ACC112 (cell line): ENCODE measurements at regions not wholly inside any gene's neighbourhood (a gene's known extent, or its start where the extent isn't known, plus 50 kb on each side); places are given as distances from the start of the nearest gene placed in this dataset.

Source experiments
- H2AFZ ChIP-seq: fragments of 200-600 bp; sonication (generic); one replicate; pipeline ENCODE4 v1.6.0; 2017; ENCODE audit warnings: antibody characterized with exemption, low read length; ENCODE audit not compliant: unreplicated experiment
- H3K27ac ChIP-seq: fragments of 200-600 bp; sonication (generic); 2 replicates; pipeline ENCODE4 v1.5.1; 2014; ENCODE audit warnings: low read depth, mild to moderate bottlenecking, antibody characterized with exemption, low read length, moderate library complexity
- H3K27me3 ChIP-seq: fragments of 200-600 bp; sonication (generic); 2 replicates; pipeline ENCODE4 v1.6.1; 2014; ENCODE audit warnings: mild to moderate bottlenecking, antibody characterized with exemption, low read length, moderate library complexity, mixed read lengths; ENCODE audit not compliant: insufficient read depth
- H3K36me3 ChIP-seq: fragments of 200-600 bp; sonication (generic); 2 replicates; pipeline ENCODE4 v1.6.1; 2016; ENCODE audit warnings: mild to moderate bottlenecking, antibody characterized with exemption, low read length, moderate library complexity, mixed read lengths; ENCODE audit not compliant: insufficient read depth
- H3K4me1 ChIP-seq: fragments of 200-600 bp; sonication (generic); one replicate; pipeline ENCODE4 v1.6.1; 2016; ENCODE audit warnings: low read length, mixed read lengths; ENCODE audit not compliant: insufficient read depth, unreplicated experiment, control insufficient read depth
- H3K4me3 ChIP-seq: fragments of 200-600 bp; sonication (generic); 2 replicates; pipeline ENCODE4 v1.5.1; 2014; ENCODE audit warnings: mild to moderate bottlenecking, low read depth, low read length
- H3K79me2 ChIP-seq: fragments of 200-600 bp; sonication (generic); one replicate; pipeline ENCODE4 v1.6.0; 2016; ENCODE audit warnings: low read length; ENCODE audit not compliant: control insufficient read depth, unreplicated experiment, insufficient read depth

DNA sequence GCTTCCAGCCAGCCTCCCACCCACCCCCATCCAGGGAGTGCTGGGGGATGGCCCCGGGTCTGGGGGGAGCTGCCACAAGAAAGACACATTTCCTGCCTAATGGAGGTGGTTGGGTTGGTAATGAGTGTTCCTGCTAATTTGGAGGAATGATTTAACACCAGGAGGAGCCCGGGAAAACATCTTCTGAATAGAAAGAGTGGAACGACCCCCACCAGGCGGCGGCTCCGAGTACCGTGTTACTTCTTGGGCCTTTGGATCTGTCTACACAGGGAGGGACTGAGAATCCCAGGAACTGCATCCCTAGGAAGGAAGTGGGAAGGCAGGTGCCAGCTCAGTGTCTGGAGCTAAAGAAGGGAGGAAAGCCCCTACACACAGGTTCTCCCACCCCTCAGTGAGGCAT, 64.6 kb downstream of the TSPAN17 start:
- Histone ChIP-seq H2AFZ (no peak overlapping the region), H3K79me2 (no peaks in the 10 kb centered on the region), H3K4me3 (no peak overlapping the region), H3K27me3 (peaks cover 85% of the 10 kb centered on the region), H3K36me3 (no peaks in the 10 kb centered on the region), H3K4me1 (no peaks in the 10 kb centered on the region), H3K27ac (no peak overlapping the region)

DNA sequence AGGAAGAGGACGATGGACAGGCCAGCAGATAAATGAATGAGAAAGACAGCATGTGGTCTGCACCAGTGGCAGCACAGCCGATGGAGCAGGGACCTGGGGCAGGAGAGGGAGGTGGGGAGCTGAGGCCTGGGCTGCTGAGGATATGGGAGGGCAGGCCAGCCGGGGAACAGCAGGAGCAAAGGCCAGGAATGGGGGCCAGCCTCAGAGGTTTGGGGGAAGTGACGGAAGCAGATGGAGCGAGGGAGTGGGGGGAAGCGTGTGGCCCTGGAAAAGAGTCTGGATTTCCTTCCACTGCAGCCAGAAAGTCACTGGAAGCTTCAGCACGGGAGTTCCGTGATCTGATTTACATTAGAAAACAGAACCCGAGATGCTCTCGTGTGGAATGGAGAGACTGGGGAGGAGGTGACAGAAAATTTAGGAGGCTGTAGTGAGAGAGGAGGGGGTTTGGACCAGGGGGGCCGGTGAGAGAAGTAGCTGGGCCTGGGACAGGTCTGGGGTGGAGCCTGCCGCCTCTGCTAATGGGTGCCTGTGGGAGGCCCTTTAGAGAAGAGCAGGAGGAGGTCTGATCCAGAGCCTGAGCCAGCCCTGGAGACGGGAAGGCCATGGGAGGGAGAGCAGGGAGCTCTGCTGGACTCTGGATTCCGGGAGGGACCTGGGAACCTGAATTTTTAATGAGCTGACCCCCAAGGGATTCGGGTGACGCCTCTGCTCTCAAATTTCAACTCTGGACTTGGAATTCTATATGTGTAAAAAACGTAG, 65.4 kb downstream of the TSPAN17 start:
- no peak overlapping the region for H3K4me3 ChIP-seq
- no peak overlapping the region for H3K27ac ChIP-seq
- no peak overlapping the region for H2AFZ ChIP-seq
- no peaks in the 10 kb centered on the region for H3K4me1 ChIP-seq
- no peaks in the 10 kb centered on the region for H3K79me2 ChIP-seq
- no peaks in the 10 kb centered on the region for H3K36me3 ChIP-seq
- peaks cover 85% of the 10 kb centered on the region for H3K27me3 ChIP-seq

DNA sequence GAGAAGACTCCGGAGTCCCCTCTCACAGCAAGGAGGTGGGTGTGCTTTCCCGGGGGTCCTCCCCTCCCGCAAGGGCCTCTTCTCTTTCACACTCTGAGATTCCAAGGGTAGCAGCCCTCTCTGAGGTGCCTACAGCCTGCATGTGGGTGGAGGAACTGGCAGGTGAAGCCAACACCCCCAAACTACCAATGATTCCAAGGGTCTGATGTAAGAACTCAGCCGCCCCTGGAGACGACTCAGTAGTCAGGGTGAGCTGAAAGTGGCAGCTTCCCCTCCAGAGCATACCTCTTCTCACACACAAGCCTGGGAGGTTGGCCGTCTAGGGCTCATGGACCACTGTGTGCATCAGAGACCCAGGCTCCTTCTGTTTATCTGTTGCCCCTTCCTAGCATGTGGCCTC, 66.1 kb downstream of the TSPAN17 start:
- Histone ChIP-seq H3K27ac (no peak overlapping the region), H3K4me3 (no peak overlapping the region), H3K79me2 (no peaks in the 10 kb centered on the region), H2AFZ (no peak overlapping the region), H3K4me1 (no peaks in the 10 kb centered on the region), H3K36me3 (no peaks in the 10 kb centered on the region), H3K27me3 (peaks cover 86% of the 10 kb centered on the region)

DNA sequence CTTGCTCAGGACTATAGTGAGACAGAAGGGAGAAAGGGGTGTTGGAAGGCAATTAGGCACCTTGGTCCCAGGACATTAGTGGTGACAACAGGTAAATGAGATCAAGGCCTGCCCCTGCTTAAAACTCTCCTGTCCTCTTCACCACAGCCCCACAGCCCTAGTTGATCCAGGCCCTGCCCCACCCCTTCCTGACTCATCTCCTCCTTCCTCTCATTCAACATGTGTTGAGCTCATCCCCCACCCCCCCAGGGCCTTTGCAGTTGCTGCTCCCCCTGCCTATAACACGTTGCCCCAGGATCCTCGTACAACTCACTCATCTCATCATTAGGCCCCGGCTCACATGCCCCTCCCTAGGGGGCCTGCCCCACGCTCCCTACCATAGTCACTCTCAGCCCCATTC, 66.8 kb downstream of the TSPAN17 start:
- Histone ChIP-seq H3K4me1 (no peaks in the 10 kb centered on the region), H3K27me3 (peaks cover 86% of the 10 kb centered on the region)

DNA sequence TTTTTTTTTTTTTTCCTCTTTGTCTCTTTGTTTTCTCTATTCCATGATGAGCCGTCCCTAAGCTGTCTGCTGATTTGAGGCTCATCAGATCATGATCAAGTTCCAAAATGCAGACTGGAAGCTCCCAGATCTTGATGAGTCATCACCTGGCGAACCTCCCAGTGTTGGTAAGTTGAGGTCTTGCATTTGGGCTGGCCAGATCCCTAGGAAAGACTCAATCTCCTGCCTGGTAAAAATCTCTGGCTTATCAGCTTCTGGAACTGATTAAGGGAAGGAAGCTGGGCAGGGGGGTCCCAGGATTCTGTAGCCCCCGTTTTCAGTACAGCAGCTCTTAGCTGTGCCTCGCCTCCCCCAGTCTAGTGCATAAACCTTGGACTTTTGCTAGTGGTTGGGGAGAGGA, 69.0 kb downstream of the TSPAN17 start:
- no peak overlapping the region for H2AFZ ChIP-seq
- H3K36me3 ChIP-seq: no peaks in the 10 kb centered on the region
- H3K4me1 ChIP-seq: no peaks in the 10 kb centered on the region
- H3K27me3 ChIP-seq: peaks cover 85% of the 10 kb centered on the region
- no peaks in the 10 kb centered on the region for H3K79me2 ChIP-seq
- no peak overlapping the region for H3K4me3 ChIP-seq
- H3K27ac ChIP-seq: no peak overlapping the region

More for the DNA sequence above, 66.8 kb downstream of the TSPAN17 start:
- Histone ChIP-seq H3K27ac (no peak overlapping the region), H2AFZ (no peak overlapping the region), H3K36me3 (no peaks in the 10 kb centered on the region), H3K79me2 (no peaks in the 10 kb centered on the region), H3K4me3 (no peak overlapping the region)

DNA sequence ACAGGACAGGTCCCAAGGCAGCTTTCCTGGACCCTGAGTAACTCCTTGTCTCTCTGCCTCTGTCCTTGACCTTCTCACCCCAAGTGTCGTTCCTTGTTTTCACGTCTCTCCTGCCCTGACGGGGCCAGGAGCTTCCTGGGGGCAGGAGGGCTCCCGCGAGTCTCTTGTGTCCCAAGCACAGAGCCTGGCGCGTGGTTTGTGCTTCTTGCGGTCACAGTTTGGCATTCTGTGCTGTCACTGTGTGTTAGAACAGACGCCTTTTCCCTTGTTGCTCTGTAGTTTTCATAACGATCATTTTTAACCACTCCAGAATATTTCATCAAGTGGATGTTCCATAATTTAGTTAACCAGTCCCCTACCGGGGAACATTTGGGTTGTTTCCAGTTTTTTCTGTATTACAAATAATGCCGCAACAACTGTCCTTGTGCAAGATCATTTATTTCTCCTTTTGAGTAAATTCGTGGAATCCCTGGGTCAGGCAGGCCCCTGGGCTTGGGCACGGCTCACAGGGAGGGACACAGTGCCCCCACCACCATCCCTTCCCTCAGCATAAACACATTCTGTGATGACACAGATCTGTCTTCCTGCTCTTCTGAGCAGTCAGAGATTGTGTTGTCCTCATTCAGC, 71.9 kb downstream of the TSPAN17 start:
- no peak overlapping the region for H3K27ac ChIP-seq
- H3K4me3 ChIP-seq: no peak overlapping the region
- no peaks in the 10 kb centered on the region for H3K4me1 ChIP-seq
- H2AFZ ChIP-seq: no peak overlapping the region
- H3K27me3 ChIP-seq: peaks cover 85% of the 10 kb centered on the region
- no peaks in the 10 kb centered on the region for H3K36me3 ChIP-seq
- H3K79me2 ChIP-seq: no peaks in the 10 kb centered on the region

DNA sequence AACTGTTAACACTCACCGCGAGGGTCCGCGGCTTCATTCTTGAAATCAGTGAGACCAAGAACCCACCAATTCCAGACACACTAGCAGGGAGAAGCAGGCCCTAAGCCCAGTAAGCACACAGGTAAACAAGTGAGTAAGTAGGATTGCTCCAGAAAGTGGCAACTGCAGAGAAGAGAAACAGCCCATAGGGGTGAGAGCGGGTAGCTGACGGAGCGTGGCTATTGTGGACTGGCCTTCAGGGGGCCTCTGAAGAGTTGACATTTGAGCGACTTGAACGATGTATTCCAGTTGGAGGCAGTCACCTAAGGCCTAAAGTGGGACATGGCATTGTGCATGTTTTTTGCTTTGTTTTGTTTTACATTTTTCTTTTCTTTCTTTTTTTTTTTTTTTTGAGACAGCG, 74.2 kb downstream of the TSPAN17 start:
- H3K79me2 ChIP-seq: no peaks in the 10 kb centered on the region
- no peak overlapping the region for H3K4me3 ChIP-seq
- no peak overlapping the region for H3K27ac ChIP-seq
- H2AFZ ChIP-seq: no peak overlapping the region
- H3K4me1 ChIP-seq: no peaks in the 10 kb centered on the region
- H3K27me3 ChIP-seq: peaks cover 95% of the 10 kb centered on the region
- H3K36me3 ChIP-seq: no peaks in the 10 kb centered on the region

DNA sequence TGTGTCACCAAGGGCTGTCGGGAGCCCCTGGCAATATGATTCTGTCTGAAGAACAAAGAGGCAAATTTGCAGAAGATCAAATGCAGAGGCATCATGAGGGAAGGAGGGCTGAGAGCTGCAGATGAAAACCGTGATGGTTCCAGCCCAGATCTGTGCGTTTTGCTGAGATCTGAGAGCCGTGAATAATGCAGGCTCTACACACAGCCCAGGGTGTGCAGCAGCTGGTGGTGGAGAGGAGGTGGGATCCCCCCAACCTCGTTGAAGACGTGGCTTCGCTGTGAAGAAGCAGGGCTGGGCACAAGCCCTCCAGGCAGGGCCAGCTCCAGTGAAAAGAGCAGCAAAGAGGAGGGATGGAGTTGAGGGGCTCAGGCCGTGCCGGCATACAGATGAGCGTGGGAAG, 75.5 kb downstream of the TSPAN17 start:
- Histone ChIP-seq H2AFZ (no peak overlapping the region), H3K27me3 (peaks cover 95% of the 10 kb centered on the region), H3K79me2 (no peaks in the 10 kb centered on the region), H3K4me3 (no peak overlapping the region), H3K27ac (no peak overlapping the region), H3K36me3 (no peaks in the 10 kb centered on the region), H3K4me1 (no peaks in the 10 kb centered on the region)

DNA sequence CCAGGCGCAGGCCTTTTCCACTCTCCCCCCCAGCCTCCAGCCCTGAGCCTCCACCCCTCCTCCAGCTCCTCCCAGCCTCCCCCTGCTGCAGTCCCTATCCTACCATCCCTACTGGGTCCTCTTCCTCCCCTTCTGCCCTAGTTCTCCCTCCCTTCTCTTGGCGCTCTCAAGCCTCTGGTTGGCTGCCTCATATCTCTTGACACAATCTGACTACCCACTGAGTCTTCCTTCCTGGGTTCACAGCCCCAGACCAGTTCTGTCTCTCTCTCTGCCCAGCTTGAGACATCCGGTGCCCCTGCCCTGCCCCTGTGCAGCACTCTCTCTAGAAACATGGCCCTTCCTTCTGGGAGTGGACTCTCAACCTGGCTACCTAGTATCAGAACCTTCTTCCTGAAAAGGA, 76.2 kb downstream of the TSPAN17 start:
- no peak overlapping the region for H3K4me3 ChIP-seq
- no peaks in the 10 kb centered on the region for H3K4me1 ChIP-seq
- no peaks in the 10 kb centered on the region for H3K36me3 ChIP-seq
- peaks cover 95% of the 10 kb centered on the region for H3K27me3 ChIP-seq
- no peaks in the 10 kb centered on the region for H3K79me2 ChIP-seq
- no peak overlapping the region for H3K27ac ChIP-seq
- no peak overlapping the region for H2AFZ ChIP-seq

DNA sequence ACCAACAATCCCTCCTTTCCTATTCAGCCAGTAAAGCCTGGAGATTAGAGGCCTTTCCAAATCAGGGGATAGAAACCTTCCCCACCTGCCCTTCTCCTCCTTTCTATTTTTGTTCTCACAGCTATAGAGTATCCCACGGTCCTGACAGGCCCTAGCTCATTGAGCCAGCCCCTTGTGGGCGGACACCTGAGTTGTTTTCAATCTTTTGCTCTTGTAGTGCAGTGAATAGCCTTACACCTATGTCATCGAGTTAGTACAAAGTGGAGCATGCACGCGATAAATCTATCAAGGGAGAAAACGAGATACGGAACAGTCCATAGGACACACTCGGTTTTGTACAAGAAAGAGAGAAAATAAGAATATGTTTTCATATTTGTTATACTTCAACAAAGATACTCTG, 77.2 kb downstream of the TSPAN17 start:
- no peaks in the 10 kb centered on the region for H3K4me1 ChIP-seq
- no peaks in the 10 kb centered on the region for H3K79me2 ChIP-seq
- H3K4me3 ChIP-seq: no peak overlapping the region
- H3K36me3 ChIP-seq: no peaks in the 10 kb centered on the region
- H3K27me3 ChIP-seq: peaks cover 95% of the 10 kb centered on the region
- H2AFZ ChIP-seq: no peak overlapping the region
- no peak overlapping the region for H3K27ac ChIP-seq
